Gastroesophageal sphincter (tissue), 3 donors: ENCODE measurements at regions not wholly inside any gene's neighbourhood (a gene's known extent, or its start where the extent isn't known, plus 50 kb on each side); places are given as distances from the start of the nearest gene placed in this dataset.

Experiments
- POLR2A ChIP-seq, 2 donors: fragments of 450-650 bp; IDR thresholded peaks; one replicate each; pipeline ENCODE4 v1.6.1; 2017; ENCODE audit warnings: antibody characterized with exemption in 2 of 2, mild to moderate bottlenecking in 2 of 2, moderate library complexity in 1 of 2
- POLR2AphosphoS5 ChIP-seq: sonication (generic); formaldehyde crosslinking; IDR thresholded peaks from one replicate; pipeline ENCODE4 v1.6.1; 2017; ENCODE audit warnings: antibody characterized with exemption
- TF ChIP-seq, protein P1 (sequence below), 4 experiments: fragments of 200-600 bp in 2 of 4; fragments of 450-650 bp in 2 of 4; sonication (generic) in 1 of 4; IDR thresholded peaks; one replicate each; pipeline ENCODE4 v1.5.1; 2017 to 2019; ENCODE audit warnings: antibody characterized with exemption in 4 of 4, mild to moderate bottlenecking in 2 of 4, moderate library complexity in 2 of 4

DNA sequence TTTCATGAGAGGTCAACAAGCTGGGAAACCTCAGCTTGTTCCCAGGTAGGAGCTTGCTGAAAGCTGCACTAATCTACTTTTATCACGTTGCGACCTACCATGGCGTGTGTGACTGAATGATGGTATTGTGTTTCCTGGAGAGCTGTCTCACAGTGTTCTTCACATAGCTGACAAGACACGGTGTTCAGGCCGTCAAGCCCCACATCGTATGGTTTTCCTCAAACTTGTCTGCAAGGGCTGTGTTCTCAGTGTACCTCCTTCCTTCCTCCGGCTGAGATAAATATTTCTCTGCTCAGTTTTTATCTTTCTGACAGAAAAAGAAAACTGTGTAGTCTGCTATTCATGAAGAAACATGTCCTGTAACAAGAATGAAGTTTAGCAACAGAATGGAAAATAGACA, 244.8 kb downstream of the DCDC2C start:
- no peak for TF ChIP-seq POLR2A (IDR thresholded peaks at IDR 0.05)
- TF ChIP-seq, protein P1, sequence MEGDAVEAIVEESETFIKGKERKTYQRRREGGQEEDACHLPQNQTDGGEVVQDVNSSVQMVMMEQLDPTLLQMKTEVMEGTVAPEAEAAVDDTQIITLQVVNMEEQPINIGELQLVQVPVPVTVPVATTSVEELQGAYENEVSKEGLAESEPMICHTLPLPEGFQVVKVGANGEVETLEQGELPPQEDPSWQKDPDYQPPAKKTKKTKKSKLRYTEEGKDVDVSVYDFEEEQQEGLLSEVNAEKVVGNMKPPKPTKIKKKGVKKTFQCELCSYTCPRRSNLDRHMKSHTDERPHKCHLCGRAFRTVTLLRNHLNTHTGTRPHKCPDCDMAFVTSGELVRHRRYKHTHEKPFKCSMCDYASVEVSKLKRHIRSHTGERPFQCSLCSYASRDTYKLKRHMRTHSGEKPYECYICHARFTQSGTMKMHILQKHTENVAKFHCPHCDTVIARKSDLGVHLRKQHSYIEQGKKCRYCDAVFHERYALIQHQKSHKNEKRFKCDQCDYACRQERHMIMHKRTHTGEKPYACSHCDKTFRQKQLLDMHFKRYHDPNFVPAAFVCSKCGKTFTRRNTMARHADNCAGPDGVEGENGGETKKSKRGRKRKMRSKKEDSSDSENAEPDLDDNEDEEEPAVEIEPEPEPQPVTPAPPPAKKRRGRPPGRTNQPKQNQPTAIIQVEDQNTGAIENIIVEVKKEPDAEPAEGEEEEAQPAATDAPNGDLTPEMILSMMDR (IDR thresholded peaks at IDR 0.05): no peak
- no peak for TF ChIP-seq POLR2AphosphoS5
